HK-2 (cell line): ENCODE measurements at regions not wholly inside any gene's neighbourhood (a gene's known extent, or its start where the extent isn't known, plus 50 kb on each side); places are given as distances from the start of the nearest gene placed in this dataset.
"Not testable (repeated sequence)": the region's sequence is repeated elsewhere in the genome, so short reads cannot be mapped to it uniquely, and the experiment has no call there.

ENCODE experiments used
- DNase-seq: peaks from one replicate; pipeline ENCODE4 v3.0.0-alpha.2; 2018; ENCODE audit not compliant: unreplicated experiment

DNA sequence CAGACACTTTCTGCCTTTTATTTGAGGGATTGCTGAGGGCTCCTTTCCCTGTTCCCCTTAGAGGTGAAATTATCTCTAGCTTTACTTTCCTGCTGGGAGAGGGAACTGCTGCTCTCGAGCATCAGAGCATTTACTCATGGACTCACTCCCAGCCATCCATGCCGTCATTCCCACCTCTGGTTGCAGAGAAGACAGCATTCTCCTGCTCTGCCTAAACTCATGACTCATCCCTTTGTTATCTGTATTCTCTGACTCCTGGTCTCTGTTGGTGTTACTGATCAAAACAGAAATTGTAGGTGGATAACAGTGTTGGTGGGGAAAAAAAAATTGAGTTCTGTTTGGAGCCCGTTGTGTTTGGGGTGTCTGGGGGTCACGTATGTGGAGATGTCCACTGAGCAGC is 159.3 kb downstream of the TTC8 start:
- peak; percentile 56 for DNase-seq

DNA sequence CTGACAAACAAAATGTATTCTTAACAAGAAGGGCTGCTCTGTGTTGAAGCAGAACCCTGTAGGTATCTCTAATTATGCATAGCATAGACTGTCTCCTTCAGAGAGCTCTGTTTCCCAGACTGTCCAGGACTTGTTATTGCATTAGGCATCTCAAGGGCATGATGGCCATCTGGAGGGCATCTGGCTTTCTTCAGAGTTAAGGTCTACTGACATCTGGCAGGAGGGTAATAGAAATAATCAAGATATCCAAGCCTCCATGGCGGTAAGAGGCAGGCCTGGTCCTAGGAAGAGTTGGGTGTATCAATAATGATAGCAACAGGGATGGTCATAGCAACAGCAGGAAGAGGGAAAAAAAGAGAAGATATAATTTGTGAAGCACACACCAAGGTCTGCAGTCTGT is 161.2 kb downstream of the TTC8 start:
- DNase-seq: no peak

DNA sequence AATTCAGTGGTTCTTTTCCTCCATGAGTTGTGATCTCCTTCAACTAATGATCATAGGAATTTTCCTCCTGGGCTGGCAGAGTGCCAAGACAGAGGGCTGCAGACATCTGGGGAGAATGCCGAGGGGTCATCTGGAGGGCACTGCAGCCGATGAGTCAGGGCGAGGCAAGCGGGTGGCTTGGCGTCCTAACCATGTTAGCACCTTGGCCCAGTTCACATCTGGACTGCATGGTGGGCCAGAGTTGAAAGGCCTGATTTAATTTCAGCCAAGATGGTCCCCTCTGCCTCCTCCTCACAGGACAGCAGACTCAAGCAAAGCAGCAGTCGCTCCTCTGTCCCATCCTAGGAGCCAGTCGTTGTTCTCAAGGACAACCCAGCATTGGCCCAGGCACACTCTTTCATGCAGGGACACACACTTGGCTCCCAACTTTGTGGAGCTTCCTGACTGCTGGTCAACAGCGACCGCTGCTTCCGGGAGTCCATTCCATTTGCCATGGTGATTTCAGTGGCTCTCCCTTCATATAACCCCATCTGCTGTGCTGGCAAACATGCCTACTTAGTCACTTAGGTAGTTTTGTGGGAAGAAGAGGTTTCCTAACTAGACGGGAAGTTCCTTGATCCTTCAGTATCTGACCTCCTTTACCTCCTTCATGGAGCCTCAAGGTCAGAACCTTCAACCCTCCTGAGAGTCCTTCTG is 161.8 kb downstream of the TTC8 start:
- DNase-seq: peak; percentile 31

- not testable (repeated sequence) for DNase-seq
These were observed 162.5 kb downstream of the TTC8 start for GRCh38 chr14:88986908-88987307.

DNA sequence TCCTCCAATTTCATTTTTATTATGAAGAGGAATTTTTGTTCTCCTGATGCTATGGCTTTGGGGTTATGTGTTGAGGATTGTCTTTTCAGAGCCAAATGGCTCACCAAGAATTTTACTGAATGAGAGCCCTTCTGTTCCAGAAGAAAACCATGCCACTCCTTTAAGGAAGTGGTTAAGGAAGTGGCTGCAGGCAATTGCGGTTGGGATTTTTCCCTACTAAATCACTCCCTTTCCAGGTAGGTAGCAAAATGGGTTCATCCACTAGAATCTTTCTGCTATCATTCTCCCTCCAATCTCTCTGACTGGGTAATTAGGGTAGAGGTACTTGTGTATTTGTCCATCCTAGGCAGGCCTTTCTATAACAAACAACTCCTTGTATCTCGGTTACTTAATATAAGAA is 163.1 kb downstream of the TTC8 start:
- no peak for DNase-seq

- DNase-seq: no peak
These were observed 165.5 kb downstream of the TTC8 start for GRCh38 chr14:88989911-88990310.

DNA sequence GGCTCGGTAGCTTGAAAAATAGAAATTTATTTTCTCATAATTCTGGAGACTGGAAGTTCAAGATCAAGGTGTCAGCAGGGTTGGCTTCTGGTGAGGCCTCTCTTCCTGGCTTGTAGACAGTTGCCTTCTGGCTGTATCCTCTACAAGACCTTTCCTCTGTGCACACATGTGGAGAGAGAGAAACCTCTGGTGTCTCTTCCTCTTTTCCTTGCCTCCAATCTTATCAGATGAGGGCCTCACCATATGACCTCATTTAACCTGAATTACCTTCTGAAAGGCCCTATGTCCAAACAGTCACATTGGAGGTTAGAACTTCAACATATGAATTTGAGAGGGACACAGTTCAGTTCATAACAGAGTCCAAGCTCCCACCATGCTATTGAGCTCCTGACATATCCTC is 166.4 kb downstream of the TTC8 start:
- no peak for DNase-seq

- no peak for DNase-seq
These were observed 167.6 kb downstream of the TTC8 start for GRCh38 chr14:88992011-88992410.

- DNase-seq: no peak
These were observed 169.5 kb downstream of the TTC8 start for GRCh38 chr14:88993946-88994345.

- no peak for DNase-seq
These were observed 171.2 kb downstream of the TTC8 start for GRCh38 chr14:88995437-88996198.

DNA sequence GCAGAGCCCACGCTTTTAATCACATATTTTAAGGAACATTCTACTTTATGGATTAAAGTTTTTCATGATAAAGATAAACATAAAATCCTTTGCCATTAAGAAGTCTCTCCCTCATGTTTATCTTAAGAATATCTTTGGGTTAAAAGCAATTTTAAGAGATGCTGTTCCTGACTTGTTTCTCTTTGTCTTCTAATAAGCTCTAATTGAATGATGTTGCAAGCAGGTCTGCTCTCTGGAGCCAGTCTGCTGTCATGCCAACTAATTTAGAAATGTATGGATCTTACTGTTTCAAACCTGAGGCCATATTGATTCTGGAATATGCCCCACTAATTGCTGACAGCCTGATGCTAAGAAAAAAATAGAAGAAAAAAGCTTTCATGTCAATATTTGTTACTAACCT is 173.6 kb downstream of the TTC8 start:
- no peak for DNase-seq

DNA sequence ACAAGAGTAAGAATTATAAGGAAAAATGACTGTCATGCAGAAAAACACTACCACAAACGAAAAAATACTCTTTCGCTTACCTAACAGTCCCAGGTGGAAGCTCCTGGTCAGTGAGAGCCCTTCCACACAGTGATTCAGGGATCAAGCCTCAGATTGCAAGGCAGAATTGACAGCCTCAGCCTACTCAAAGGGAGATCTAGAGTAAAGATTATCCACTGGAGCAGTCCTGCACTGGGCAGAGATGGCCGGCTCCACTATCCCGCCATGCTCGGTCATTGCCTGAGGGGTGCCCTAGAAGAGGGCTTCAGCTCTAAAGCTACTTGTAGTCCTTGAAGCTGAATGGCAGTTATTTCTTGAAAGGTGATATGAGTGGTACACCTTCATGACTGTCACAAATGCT is 174.7 kb downstream of the TTC8 start:
- DNase-seq: no peak

DNA sequence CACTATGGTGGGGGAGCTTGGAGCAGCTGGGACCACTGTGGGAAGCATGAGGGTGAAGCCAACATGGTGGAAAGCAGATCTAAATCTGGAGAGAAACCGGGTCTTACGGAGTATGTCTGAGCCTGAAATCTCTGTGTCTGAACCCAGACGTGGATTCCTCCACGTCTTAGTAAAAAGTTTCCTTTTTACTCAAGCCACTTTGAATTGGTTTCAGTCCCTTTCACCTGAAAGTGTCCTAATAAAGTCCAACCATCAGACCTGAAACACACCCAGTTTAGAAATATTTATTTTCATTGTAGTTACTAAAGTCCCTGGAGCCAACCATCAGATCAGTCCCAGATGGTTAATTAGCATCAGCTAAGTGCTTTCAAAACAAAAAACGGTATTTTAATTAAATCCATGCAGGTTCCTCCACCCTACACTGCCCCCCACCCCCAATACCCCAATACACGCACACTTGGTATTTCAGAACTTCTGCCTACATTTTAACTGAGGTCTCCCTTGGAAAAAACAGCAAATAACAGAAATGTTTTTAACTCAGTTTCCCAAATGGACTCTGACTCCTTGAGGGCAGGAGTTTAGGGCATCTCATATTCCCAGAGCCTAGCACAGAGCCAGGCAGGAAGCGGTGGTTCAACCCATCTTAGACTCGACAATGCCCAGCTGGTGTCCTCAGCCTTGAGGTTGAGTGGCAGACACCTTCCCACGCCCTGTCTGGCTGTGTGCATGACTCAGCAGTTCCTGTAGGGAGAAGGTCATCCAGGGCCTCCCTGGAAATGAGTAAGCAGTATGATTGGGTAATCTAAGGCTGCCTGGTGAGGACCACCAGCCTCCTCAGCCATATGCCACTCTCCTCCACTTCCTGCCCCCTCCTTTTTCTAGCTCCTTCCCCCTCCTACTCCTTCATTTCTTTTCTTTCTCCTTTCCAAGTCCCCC is 175.8 kb downstream of the TTC8 start:
- DNase-seq: peak; percentile 81

DNA sequence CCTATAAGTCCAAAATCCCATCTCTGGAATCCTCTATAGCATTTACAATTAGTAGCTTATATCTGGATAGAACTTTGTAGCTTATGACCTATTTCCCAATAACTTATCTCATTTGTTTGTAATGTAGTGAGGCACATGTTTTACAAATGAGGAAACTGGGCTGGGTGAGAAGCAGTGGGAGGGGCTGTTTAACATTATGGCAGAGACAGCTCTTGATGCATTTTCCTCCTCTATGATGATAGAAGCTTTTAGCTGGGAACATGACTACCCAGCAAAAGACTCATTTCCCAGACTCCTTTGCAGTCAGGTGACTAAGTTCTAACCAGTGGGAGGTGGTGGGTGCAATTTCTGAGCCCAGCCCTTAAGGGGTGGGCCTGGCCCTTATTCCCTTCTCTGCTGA is 179.7 kb downstream of the TTC8 start:
- DNase-seq: no peak

DNA sequence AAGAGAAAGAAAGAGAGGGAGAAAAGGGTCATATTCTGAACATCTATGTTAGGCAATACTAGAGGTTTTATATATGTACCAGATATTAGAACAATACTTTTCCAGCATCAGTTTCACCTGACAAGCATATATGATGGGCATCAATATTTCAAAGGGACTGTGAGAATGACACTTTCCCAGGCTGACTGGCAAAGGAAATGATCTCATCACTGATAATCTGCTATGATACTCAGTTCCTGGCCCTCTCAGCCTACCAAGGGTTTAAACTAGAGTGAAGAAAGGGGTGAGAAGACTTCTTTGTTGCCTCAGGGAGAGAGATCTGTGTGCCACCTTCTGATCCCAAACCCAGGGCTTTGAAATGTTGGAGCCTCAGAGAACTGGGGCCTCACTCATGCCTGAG is 183.5 kb downstream of the TTC8 start:
- no peak for DNase-seq

GRCh38 chr14:89011355-89012281 is 187.2 kb downstream of the TTC8 start:
- no peak for DNase-seq

- no peak for DNase-seq
These were observed 188.0 kb downstream of the TTC8 start for GRCh38 chr14:89012282-89013097.

DNA sequence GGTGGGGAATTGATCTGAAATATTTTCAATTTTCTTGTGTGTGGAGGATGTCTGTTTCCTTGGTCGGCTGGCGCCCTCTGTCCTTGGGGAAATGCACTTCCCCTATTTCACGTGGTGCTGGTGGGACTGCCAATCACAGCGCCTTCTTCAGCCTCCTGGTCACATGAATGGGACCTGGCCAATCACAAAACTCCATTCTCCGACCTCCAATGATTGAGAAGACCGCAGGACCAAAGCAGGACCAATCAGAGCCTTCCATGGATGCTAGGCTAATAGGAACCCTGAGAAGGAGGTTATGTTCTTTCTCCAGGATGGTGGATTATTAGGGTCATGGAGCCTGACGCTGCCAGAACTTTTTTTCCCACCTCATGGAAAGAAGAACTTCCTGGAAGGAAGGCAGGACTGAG is 188.7 kb downstream of the TTC8 start:
- peak; percentile 72 for DNase-seq

GRCh38 chr14:89013698-89014568 is 189.5 kb downstream of the TTC8 start:
- DNase-seq: no peak

DNA sequence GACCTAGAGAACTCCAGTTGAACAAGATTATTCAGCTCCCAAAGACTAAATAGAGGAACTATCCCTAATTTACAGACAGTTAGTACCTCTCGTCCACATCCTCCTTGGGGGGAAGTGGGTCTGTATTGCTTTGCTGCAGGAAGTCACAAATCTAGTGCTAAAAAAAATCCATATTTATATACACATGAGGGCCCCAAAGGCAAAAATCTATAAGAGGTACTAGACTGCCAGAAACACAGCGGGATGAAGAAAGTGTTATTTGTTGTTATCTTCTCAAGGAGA is 190.1 kb downstream of the TTC8 start:
- no peak for DNase-seq
